Activated naive CD8-positive, alpha-beta T cell treated with anti-CD3 and anti-CD28 coated beads, Interleukin-2, amount 50 U/mL, for 24 hours (primary cell): ENCODE measurements at regions not wholly inside any gene's neighbourhood (a gene's known extent, or its start where the extent isn't known, plus 50 kb on each side); places are given as distances from the start of the nearest gene placed in this dataset.
"Not testable (repeated sequence)": the region's sequence is repeated elsewhere in the genome, so short reads cannot be mapped to it uniquely, and the experiment has no call there.

Source experiments
- ATAC-seq: fragments of 150-1000 bp; cut with Tn5 transposase; one replicate; pipeline ENCODE4 v1.10.0; 2021
- DNase-seq: peaks from one replicate; pipeline ENCODE4 v3.0.0; 2021
- H3K27ac Mint-ChIP-seq: one replicate; pipeline ENCODE4 v1.8.0; 2021; ENCODE audit warnings: mild to moderate bottlenecking, mixed read lengths
- H3K27me3 Mint-ChIP-seq: one replicate; pipeline ENCODE4 v1.8.0; 2021; ENCODE audit warnings: mixed read lengths
- H3K36me3 Mint-ChIP-seq: one replicate; pipeline ENCODE4 v1.8.0; 2021; ENCODE audit warnings: low read depth, mixed read lengths
- H3K4me1 Mint-ChIP-seq: one replicate; pipeline ENCODE4 v1.8.0; 2021; ENCODE audit warnings: mixed read lengths
- H3K4me3 Mint-ChIP-seq: one replicate; pipeline ENCODE4 v1.8.0; 2021; ENCODE audit warnings: mild to moderate bottlenecking, moderate library complexity, mixed read lengths
- H3K9me3 Mint-ChIP-seq: one replicate; pipeline ENCODE4 v1.8.0; 2021; ENCODE audit warnings: mixed read lengths

DNA sequence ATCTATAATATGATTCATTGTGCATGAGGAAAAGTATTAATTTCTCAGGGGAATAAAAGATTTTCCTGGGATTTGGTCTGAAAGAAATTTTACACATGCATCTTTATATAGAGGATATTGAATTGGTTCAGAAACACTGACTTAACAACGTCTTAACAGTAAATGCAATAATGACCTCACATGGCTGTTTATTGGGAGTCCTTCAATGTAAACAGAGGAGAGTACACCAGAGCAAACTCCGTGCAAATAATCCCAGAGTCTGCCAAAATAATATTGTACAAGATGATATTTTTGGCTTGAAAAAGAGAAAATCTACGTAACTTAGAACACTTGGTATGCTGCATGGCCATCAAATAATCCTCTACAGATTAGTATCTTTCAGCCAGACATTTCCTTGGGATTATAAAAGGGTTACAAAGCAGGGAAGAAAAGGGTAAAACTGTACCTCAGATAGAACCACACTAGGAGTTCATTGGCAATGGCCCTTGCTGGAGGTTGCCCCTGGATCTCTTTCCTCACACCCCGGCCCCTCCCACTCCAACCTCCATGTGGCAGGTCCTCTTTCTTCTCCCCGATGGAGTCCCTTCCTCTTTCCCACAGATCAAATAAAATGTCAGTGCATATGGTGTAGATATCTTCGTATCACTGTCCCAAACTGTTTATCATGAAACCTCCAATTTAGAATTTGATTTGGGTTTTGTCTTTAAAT, 196.4 kb downstream of the EVX1 start:
- no peaks in the 10 kb centered on the region for H3K9me3 Mint-ChIP-seq
- H3K4me3 Mint-ChIP-seq, result no peak overlapping the region
- no peak overlapping the region for H3K27ac Mint-ChIP-seq
- H3K27me3 Mint-ChIP-seq, result peaks cover 8% of the 10 kb centered on the region
- no peaks in the 10 kb centered on the region for H3K4me1 Mint-ChIP-seq
- DNase-seq (no peak), ATAC-seq (no peak)
- H3K36me3 Mint-ChIP-seq, result no peaks in the 10 kb centered on the region

DNA sequence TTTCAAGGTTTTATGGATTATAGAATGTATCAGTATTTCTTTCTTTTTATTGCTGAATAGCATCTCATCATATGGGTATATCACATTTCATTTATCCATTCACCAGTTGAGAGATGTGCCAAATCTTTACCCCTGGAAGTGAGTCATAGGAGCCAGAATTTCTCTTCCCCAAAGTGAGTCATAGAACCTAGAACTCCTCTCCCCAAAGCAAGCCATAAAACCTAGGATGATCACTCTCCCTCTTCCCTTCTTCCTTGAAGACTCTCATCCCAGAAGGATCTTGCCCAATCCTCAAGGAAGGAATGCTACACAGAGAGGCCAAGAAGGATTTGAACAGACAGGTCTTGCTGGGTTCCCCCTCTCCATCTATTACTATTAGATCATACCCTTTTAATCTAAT, 199.9 kb downstream of the EVX1 start:
- no peaks in the 10 kb centered on the region for H3K4me1 Mint-ChIP-seq
- H3K9me3 Mint-ChIP-seq, result no peaks in the 10 kb centered on the region
- no peak overlapping the region for H3K4me3 Mint-ChIP-seq
- H3K36me3 Mint-ChIP-seq, result no peaks in the 10 kb centered on the region
- no peak for DNase-seq
- peaks cover 14% of the 10 kb centered on the region for H3K27me3 Mint-ChIP-seq
- no peak for ATAC-seq
- no peak overlapping the region for H3K27ac Mint-ChIP-seq

DNA sequence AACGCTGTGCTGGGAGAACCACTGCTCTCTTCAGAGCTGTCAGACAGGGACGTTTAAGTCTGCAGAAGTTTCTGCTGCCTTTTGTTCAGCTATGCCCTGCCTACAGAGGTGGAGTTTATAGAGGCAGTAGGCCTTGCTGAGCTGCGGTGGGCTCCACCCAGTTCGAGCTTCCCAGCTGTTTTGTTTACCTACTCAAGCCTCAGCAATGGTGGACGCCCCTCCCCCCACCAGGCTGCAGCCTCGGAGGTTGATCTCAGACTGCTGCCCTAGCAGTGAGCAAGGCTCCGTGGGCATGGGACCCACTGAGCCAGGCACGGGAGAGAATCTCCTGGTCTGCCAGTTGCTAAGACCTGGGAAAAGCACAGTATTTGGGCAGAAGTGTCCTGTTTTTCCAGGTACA, 206.4 kb downstream of the EVX1 start:
- not testable (repeated sequence) for H3K9me3 Mint-ChIP-seq, H3K4me1 Mint-ChIP-seq, DNase-seq, H3K36me3 Mint-ChIP-seq, H3K4me3 Mint-ChIP-seq, H3K27ac Mint-ChIP-seq, ATAC-seq
- peaks cover 14% of the 10 kb centered on the region for H3K27me3 Mint-ChIP-seq

DNA sequence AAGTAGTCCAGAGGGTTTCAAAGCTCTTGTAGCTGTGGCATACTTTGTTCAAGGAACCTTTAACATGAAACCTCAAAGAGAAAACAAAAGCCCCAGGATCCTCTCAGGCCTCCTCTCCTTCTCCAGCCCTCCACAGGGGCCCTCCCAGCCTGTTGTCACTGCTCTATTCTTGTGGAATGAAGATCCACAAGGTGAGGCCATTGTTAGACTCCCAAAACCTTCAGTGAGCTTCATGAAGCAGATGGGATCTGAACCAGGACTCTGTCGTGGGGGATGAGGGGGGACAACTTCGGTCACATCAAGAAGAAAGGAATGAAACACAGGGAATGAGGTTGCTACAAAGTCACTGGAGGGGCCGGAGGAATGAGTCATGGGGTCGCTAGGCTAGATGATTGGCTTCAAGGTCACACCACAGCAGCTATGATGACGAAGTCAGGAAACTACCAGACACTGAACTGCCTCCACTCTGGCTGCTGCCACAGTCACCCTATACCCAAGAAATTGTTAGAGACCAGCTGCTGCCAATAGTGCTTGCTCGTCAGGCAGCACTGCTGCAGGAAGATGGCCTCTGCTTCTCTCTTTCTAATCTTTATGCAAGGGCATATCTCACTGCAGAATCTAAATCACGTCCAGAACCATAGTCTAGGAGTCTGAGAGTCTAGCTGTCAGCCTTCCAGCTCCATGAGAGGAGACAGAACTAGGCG, 208.8 kb downstream of the HIBADH start:
- no peaks in the 10 kb centered on the region for H3K9me3 Mint-ChIP-seq
- no peak overlapping the region for H3K27ac Mint-ChIP-seq
- H3K4me3 Mint-ChIP-seq, result no peak overlapping the region
- H3K27me3 Mint-ChIP-seq, result peaks cover 3% of the 10 kb centered on the region
- no peak for ATAC-seq
- no peak for DNase-seq
- H3K36me3 Mint-ChIP-seq, result no peaks in the 10 kb centered on the region
- H3K4me1 Mint-ChIP-seq, result no peaks in the 10 kb centered on the region

DNA sequence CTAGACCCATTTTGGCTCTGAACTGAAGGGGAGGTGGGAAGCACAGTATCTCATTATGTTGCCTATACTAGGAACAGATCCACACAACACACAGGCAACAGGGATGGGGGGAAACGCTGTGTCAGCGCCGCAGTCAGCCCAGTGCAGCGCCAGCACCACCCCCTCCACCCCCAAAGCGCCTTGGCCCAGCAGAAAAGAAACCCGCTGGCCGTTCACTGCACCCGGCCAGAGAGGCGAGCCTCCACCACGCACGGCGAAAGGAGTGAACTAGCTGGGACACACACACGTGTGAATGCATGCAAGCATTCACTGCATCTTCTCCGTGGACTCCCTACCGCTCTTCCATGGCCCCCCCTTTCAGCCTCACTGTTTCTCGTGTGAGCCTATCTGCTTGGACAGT, 205.6 kb downstream of the HIBADH start:
- H3K27ac Mint-ChIP-seq, H3K27me3 Mint-ChIP-seq, DNase-seq, ATAC-seq, H3K4me1 Mint-ChIP-seq, H3K9me3 Mint-ChIP-seq, H3K4me3 Mint-ChIP-seq, H3K36me3 Mint-ChIP-seq: not testable (repeated sequence)

GRCh38 chr7:27457603-27458565, 204.8 kb downstream of the HIBADH start:
- H3K4me3 Mint-ChIP-seq, H3K36me3 Mint-ChIP-seq, H3K4me1 Mint-ChIP-seq, H3K9me3 Mint-ChIP-seq, H3K27ac Mint-ChIP-seq, ATAC-seq, H3K27me3 Mint-ChIP-seq, DNase-seq: not testable (repeated sequence)

DNA sequence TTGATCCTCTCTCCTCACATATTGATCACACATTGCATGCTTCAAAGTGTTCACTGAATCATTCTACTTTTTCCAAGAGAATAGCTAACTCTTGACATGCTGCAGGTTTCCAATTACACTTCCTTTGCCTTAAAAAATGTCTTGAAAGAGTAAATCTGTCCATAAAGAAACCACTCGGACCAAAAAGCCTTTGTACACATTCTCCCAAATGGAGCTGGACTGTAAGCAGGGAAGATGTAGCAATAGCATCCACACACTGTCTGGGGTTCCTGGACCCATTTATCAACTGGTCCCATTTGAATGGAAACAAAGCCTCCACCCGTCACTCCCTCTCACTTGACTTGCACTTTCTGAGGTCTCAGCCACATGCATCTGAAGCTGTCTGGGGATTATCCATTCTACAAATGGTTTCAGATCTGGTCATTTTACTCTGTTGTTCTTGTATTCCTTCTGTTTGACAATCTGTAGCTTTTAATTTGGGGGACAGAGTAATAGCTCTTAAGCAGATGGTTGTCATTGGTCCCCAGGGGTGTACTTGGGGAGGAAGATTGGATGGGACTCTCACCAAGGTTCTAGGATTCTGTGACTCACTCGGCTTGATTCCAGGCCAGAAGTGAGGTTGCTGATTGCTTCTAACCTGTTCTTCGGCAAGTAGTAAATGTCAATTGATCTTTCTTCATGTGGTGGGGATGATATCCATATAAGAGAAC, 203.5 kb downstream of the HIBADH start:
- no peaks in the 10 kb centered on the region for H3K4me1 Mint-ChIP-seq
- H3K27ac Mint-ChIP-seq, result no peak overlapping the region
- ATAC-seq, result no peak
- H3K27me3 Mint-ChIP-seq, result peaks cover 6% of the 10 kb centered on the region
- no peak overlapping the region for H3K4me3 Mint-ChIP-seq
- H3K9me3 Mint-ChIP-seq, result no peaks in the 10 kb centered on the region
- no peaks in the 10 kb centered on the region for H3K36me3 Mint-ChIP-seq
- no peak for DNase-seq

GRCh38 chr7:27459731-27460053, 203.0 kb downstream of the HIBADH start:
- Mint-ChIP-seq H3K9me3 (no peaks in the 10 kb centered on the region), H3K4me1 (no peaks in the 10 kb centered on the region), H3K27ac (no peak overlapping the region), H3K36me3 (no peaks in the 10 kb centered on the region), H3K27me3 (peaks cover 8% of the 10 kb centered on the region), H3K4me3 (no peak overlapping the region)
- ATAC-seq (no peak), DNase-seq (no peak)

DNA sequence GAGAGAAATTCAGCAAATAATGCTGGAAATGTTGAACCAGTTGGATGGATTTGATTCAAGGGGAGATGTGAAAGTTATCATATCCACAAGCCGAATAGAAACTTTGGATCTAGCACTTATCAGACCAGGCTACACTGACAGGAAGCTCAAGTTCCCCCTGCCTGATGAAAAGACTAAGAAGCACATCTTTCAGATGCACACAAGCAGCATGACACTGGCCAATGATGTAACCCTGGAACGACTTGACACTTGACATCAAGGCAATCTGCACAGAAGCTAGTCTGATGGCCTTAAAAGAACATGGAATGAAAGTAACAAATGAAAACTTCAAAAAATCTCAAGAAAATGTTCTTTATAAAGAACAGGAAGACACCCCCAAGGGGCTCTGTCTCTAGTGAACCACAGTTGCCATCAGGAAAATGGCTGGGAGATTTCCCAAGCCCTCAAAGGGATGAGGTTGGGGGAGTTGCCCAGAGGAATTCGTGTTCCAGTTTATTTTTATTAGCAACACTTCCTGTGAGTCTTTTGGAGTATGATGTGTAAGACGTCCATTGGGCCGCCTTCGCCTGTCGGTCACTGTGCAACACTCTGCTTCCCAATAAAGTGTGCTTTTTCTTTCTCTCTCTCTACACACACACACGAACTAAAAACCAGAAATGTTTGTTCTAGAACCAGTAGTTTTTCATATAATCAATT, 200.0 kb downstream of the HIBADH start:
- Mint-ChIP-seq H3K4me3 (no peak overlapping the region), H3K27me3 (peaks cover 8% of the 10 kb centered on the region), H3K36me3 (no peaks in the 10 kb centered on the region), H3K4me1 (no peaks in the 10 kb centered on the region), H3K9me3 (no peaks in the 10 kb centered on the region), H3K27ac (no peak overlapping the region)
- ATAC-seq (no peak), DNase-seq (no peak)

GRCh38 chr7:27464970-27465369, 197.7 kb downstream of the HIBADH start:
- Mint-ChIP-seq H3K27me3 (peaks cover 13% of the 10 kb centered on the region), H3K4me3 (no peak overlapping the region), H3K36me3 (no peaks in the 10 kb centered on the region), H3K9me3 (no peaks in the 10 kb centered on the region), H3K27ac (no peak overlapping the region), H3K4me1 (no peaks in the 10 kb centered on the region)
- ATAC-seq (no peak), DNase-seq (no peak)

DNA sequence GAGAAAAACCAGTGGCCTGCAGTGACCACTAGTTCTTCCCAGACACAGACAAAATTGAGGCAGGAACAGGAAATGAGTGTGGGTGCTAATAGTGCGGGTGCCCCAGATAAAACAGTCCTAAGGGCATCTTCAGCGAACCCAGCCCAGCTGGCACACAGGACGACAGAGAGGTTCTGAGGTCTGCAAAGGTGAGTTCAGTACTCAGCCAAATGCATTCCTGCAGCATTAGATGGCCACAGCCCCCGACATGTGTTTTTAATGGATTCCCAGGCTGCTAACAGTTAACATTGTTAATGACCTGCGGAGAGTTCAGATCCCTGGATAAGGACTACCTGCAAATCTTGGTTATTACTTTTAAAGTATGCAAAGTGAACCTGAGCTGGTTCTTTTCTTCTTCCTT, 196.0 kb downstream of the HIBADH start:
- Mint-ChIP-seq H3K9me3 (no peaks in the 10 kb centered on the region), H3K4me3 (no peak overlapping the region), H3K4me1 (no peaks in the 10 kb centered on the region), H3K27ac (no peak overlapping the region), H3K36me3 (no peaks in the 10 kb centered on the region), H3K27me3 (peaks cover 14% of the 10 kb centered on the region)
- ATAC-seq (no peak), DNase-seq (no peak)

DNA sequence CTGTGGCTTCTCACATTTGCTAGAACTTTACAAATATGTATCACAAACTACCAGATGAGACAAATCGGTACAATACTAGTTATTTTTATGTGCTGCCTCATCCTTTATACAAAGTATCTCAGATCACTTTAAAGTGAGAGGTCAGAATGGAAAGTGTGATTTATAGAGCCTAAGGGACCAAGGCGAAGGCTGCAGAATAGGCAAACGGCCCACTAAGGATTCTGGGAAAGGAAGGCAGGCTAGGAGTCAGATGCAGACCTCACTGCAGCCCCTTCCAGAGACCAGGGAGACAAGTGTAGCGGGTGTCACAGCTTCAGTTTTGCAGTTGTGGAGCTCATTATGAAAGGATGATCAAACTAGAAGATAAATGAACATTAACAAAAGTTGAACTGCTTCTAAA, 190.6 kb downstream of the HIBADH start:
- DNase-seq, result no peak
- ATAC-seq, result no peak

More for the DNA sequence above, 190.6 kb downstream of the HIBADH start:
- Mint-ChIP-seq H3K4me1 (no peaks in the 10 kb centered on the region), H3K27ac (no peak overlapping the region), H3K36me3 (no peaks in the 10 kb centered on the region), H3K9me3 (no peaks in the 10 kb centered on the region), H3K27me3 (peaks cover 7% of the 10 kb centered on the region), H3K4me3 (no peak overlapping the region)
